NCI-H2029 (cell line): ENCODE measurements at regions not wholly inside any gene's neighbourhood (a gene's known extent, or its start where the extent isn't known, plus 50 kb on each side); places are given as distances from the start of the nearest gene placed in this dataset.
"Not testable (repeated sequence)": the region's sequence is repeated elsewhere in the genome, so short reads cannot be mapped to it uniquely, and the experiment has no call there.

Source experiments
- DNase-seq: peaks from one replicate; lab custom pipeline; 2025; lab: John Stamatoyannopoulos, UW

- not testable (repeated sequence) for DNase-seq
Measured at GRCh38 chr16:21535201-21535600, 64.2 kb upstream of the METTL9 start.

DNA sequence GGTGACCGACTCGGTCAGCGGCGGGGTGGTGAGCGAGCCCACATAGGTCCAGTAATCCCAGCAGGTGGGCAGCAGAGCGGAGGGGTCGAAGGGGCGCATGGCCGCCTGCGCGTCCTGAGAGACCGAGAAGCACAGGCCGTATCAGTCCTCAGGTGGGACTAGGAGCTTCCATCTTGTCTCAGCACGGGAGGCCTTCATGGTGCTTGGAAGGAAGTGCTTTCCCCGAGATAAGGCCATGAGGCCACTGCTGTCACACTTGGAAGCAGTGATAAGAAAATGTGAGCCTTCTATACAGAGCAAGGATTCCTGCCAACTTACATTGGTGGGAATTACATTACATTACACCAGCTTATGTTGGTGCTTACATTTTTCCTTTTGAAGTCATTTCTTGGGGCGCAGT lies 62.6 kb upstream of the METTL9 start:
- DNase-seq: not testable (repeated sequence)

DNA sequence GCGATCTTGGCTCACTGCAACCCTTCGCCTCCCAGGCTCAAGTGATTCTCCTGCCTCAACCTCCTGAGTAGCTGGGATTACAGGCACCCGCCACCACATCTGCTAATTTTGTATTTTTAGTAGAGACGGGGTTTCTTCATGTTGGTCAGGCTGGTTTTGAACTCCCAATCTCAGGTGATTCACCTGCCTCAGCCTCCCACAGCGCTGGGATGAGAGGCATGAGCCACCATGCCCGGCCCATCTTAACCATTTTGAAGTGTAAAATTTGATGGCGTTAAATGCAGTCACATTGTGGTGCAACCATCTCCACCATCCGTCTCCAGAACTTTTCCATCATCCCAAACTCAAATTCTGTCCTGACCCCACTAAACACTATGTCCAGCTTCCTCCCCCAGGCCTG lies 61.8 kb upstream of the METTL9 start:
- not testable (repeated sequence) for DNase-seq

DNA sequence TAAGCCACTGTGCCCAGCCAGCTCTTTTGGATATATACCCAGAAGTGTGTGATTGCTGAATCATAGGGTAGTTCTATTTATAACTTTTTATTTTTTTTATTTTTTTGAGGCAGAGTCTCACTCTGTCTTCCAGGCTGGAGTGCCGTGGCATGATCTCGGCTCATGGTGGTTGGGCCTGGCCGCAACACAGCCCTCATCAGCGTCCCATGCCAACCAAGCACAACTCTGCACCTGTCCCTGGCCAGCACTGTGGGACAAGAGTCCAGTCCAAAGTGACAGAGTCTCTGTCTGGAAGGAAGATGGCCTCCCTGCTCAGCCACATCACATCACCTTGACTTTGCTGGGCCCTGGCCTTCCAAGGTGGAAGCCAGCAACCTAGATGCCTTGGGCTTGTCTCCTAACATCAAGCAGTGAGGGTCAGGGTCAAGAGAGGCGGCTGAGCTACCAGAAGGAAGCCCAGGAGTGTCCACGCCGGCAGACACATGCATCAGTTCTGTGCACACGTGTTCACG lies 60.2 kb upstream of the METTL9 start:
- not testable (repeated sequence) for DNase-seq

- not testable (repeated sequence) for DNase-seq
Measured at GRCh38 chr16:21540770-21541433, 58.5 kb upstream of the METTL9 start.

DNA sequence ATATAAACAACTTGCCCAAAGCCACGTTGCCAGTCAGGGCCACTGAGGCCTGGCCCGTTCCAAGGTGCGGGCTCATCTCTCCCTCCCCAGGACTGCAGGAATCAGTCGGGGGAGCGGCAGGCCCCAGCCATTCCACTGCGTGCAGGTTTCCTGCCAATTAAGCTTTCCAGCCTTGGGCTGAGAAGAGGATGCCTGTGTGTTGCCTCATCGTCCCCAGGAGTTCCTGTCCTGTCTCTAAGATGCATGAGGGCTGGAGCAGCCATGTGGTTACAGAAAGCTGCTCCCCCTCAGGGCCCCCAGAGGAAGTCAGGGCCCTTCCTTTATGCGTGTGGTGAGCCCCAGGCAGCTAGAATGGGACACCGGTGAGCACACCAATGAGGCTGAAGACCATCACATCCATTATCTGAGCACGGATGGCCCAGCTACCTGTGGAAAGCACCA lies 57.7 kb upstream of the METTL9 start:
- DNase-seq: not testable (repeated sequence)

GRCh38 chr16:21542075-21542474 lies 57.3 kb upstream of the METTL9 start:
- not testable (repeated sequence) for DNase-seq

DNA sequence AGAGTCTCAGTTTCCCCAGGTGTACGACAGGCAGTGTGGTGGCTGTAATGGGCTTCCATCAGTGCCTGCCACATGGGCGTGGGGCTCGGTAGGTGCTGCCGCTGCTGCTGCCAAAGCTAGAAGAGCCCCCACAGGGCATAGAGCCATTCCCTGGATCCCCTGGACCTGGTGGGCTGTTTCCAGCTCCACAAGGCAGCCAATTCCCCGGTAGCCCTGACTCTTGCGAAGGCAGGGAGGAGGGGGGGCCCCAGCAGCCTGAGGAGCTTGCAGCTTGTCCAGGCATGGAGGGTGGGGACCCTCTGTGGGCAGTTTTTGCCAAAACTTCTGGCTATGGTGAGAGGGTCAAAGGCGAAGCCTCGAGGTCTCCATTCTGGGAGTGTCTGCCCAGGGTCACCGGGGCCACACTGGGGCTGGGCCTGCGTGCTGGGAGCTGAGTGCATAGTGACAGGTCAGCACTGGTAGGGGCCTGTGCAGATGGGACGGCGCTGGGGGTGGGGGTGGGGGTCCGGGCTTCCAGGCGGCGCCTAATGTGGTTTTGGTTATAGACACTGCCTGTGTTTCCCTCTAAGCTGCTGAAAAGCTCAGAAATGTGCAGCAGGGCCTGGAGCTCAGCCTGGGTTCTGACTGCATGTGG lies 56.8 kb upstream of the METTL9 start:
- DNase-seq: not testable (repeated sequence)

GRCh38 chr16:21543151-21543836 lies 56.1 kb upstream of the METTL9 start:
- not testable (repeated sequence) for DNase-seq

DNA sequence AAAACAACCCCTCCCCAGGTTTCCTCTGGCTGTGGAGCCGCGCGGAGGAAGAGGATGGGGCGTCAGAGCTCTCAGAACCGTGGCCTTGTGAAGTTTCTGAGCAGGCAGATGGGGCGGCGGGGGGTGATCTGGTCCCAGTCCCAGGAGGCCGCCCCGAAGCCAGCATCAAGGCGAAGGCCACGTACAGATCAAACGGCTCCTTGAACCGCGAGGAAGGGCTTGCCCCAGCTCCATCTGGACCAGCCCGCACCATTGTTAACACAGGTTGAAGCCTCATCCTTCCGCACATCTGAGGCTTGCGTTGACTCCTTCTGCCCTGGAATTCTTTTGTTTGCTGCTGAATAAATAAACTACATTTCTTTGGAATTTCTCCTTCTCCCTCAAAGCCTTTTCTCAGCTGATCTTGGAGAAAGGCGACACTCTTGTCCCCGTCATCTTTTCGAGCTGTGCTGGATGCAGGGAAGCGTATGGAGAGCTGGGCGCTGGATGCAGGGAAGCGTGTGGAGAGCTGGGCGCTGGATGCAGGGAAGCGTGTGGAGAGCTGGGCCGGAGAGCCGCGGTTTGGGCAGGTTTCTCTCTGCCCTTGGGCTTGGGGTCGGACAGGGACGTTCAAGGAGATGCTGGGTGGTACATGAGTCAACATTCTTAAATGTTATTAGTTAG lies 53.6 kb upstream of the METTL9 start:
- DNase-seq: not testable (repeated sequence)

DNA sequence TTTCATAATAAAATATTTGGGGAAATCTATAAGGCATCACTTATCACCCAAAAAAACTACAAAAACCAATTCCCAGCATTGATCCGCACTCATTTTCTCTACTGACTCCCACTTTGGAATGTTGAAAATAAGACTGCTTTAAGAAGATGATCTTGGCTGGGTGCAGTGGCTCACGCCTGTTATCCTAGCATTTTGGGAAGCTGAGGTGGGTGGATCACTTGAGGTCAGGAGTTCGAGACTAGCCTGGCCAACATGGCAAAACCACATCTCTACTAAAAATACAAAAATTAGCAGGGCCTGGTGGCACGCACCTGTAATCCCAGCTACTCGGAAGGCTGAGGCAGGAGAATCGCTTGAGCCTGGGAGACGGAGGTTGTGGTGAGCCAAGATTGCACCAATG lies 50.0 kb upstream of the METTL9 start:
- not testable (repeated sequence) for DNase-seq
